SK-N-SH (cell line): ENCODE measurements at regions not wholly inside any gene's neighbourhood (a gene's known extent, or its start where the extent isn't known, plus 50 kb on each side); places are given as distances from the start of the nearest gene placed in this dataset.

Experiments
- CTCF ChIA-PET: fragments of 300-600, 350-600 bp; formaldehyde crosslinking; extraction: SDS; loops from one replicate; lab custom pipeline; 2021; lab: Yijun Ruan, JAX
- POLR2A ChIA-PET: fragments of 350-600 bp; sonication (Branson Sonifier 250); formaldehyde crosslinking; extraction: SDS; loops from one replicate; lab custom pipeline; 2020; ENCODE audit warnings: antibody characterized with exemption, inconsistent platforms; lab: Yijun Ruan, JAX
- DNase-seq: peaks from one replicate; pipeline ENCODE4 v3.0.0; 2012
- H2AFZ ChIP-seq: fragments of 200-600 bp; sonication (generic); 2 replicates; pipeline ENCODE4 v1.8.1; 2016; ENCODE audit warnings: antibody characterized with exemption, mild to moderate bottlenecking, low read depth
- H3F3A ChIP-seq: fragments of 200-600 bp; sonication (generic); replicated peaks from 2 replicates; pipeline ENCODE3; 2016; ENCODE audit warnings: antibody characterized with exemption, mild to moderate bottlenecking; ENCODE audit not compliant: insufficient read depth
- H3K27ac ChIP-seq, 2 experiments: fragments of 200-500 bp in 1 of 2; fragments of 200-600 bp in 1 of 2; sonication (Bioruptor generic) in 1 of 2; sonication (generic), shearing (Covaris generic) in 1 of 2; 2 replicates each; pipeline versions ENCODE4 v1.5.1 to v1.6.1; 2014 to 2016; ENCODE audit warnings: low read depth in 2 of 2, inconsistent platforms in 1 of 2, low read length in 1 of 2, mild to moderate bottlenecking in 1 of 2, mixed read lengths in 1 of 2
- H3K27me3 ChIP-seq: fragments of 200-600 bp; sonication (generic), shearing (Covaris generic); 2 replicates; pipeline ENCODE4 v1.6.1; 2016; ENCODE audit warnings: mixed run types; ENCODE audit not compliant: insufficient read depth
- H3K36me3 ChIP-seq, 2 experiments: fragments of 200-500 bp in 1 of 2; fragments of 200-600 bp in 1 of 2; sonication (Bioruptor generic) in 1 of 2; sonication (generic) in 1 of 2; replicated peaks in 1 of 2; 2 replicates each; pipeline versions ENCODE3 to v1.5.1; 2014 to 2016; ENCODE audit warnings: low read length in 1 of 2, mild to moderate bottlenecking in 1 of 2; ENCODE audit not compliant: insufficient read depth in 2 of 2, control insufficient read depth in 1 of 2
- H3K4me1 ChIP-seq, 2 experiments: fragments of 200-500 bp in 1 of 2; fragments of 200-600 bp in 1 of 2; sonication (Bioruptor generic) in 1 of 2; sonication (generic), shearing (Covaris generic) in 1 of 2; 2 replicates each; pipeline versions ENCODE4 v1.5.1 to v1.6.1; 2014 to 2016; ENCODE audit warnings: low read depth in 1 of 2, low read length in 1 of 2, mixed run types in 1 of 2; ENCODE audit not compliant: insufficient read depth in 2 of 2, control insufficient read depth in 1 of 2
- H3K4me2 ChIP-seq: fragments of 200-600 bp; sonication (generic), shearing (Covaris generic); 2 replicates; pipeline ENCODE4 v1.6.1; 2017; ENCODE audit warnings: mixed run types
- H3K4me3 ChIP-seq, 2 experiments: fragments of 200-500 bp in 1 of 2; fragments of 200-600 bp in 1 of 2; sonication (Bioruptor generic) in 1 of 2; sonication (generic), shearing (Covaris generic) in 1 of 2; 2 replicates each; pipeline versions ENCODE4 v1.5.1 to v1.8.1; 2014 to 2016; ENCODE audit warnings: low read depth in 2 of 2, inconsistent platforms in 1 of 2, low read length in 1 of 2, mild to moderate bottlenecking in 1 of 2, mixed read lengths in 1 of 2, moderate library complexity in 1 of 2
- H3K79me2 ChIP-seq: fragments of 200-600 bp; sonication (generic); 2 replicates; pipeline ENCODE4 v1.8.1; 2017; ENCODE audit warnings: mild to moderate bottlenecking; ENCODE audit not compliant: insufficient read depth
- H3K9ac ChIP-seq: fragments of 200-600 bp; sonication (generic); 2 replicates; pipeline ENCODE4 v1.6.1; 2017; ENCODE audit warnings: mixed run types
- H3K9me2 ChIP-seq: fragments of 200-600 bp; sonication (generic); 2 replicates; pipeline ENCODE4 v1.6.1; 2017; ENCODE audit warnings: mixed run types
- H3K9me3 ChIP-seq: fragments of 200-600 bp; sonication (generic); 2 replicates; pipeline ENCODE4 v1.6.1; 2017; ENCODE audit warnings: mixed run types, mild to moderate bottlenecking, moderate library complexity
- H4K20me1 ChIP-seq: fragments of 200-600 bp; sonication (generic); 2 replicates; pipeline ENCODE4 v1.6.1; 2017; ENCODE audit warnings: mild to moderate bottlenecking, mixed run types; ENCODE audit not compliant: insufficient read depth
- CTCF ChIP-seq: fragments of 200-600 bp; sonication (generic); IDR thresholded peaks from 2 replicates; pipeline ENCODE4 v1.6.1; 2017; ENCODE audit warnings: antibody characterized with exemption, mild to moderate bottlenecking, moderate library complexity
- EP300 ChIP-seq, 2 experiments: IDR thresholded peaks; 2 replicates each; pipeline versions ENCODE4 v1.4.0 to v1.6.1; 2012; ENCODE audit warnings: borderline replicate concordance in 1 of 2, low read depth in 1 of 2, low read length in 1 of 2
- FOSL2 ChIP-seq: IDR thresholded peaks from 2 replicates; pipeline ENCODE4 v1.4.0; 2012; ENCODE audit warnings: low read depth, mild to moderate bottlenecking, moderate library complexity, borderline replicate concordance
- FOXJ3 ChIP-seq: sonication (generic); formaldehyde crosslinking; IDR thresholded peaks from 2 replicates; pipeline ENCODE4 v1.5.1; 2020; ENCODE audit warnings: mild to moderate bottlenecking, missing genetic modification reagents
- JUND ChIP-seq: IDR thresholded peaks from 2 replicates; pipeline ENCODE4 v1.4.0; 2012
- MAX ChIP-seq: IDR thresholded peaks from 2 replicates; pipeline ENCODE4 v1.4.0; 2012; ENCODE audit warnings: low read depth
- MXI1 ChIP-seq: IDR thresholded peaks from 2 replicates; pipeline ENCODE4 v1.6.1; 2012; ENCODE audit warnings: mild to moderate bottlenecking, low read depth, low read length, improper control_type of control experiment
- NFIC ChIP-seq: IDR thresholded peaks from 2 replicates; pipeline ENCODE4 v1.4.0; 2012; ENCODE audit warnings: borderline replicate concordance
- PBX3 ChIP-seq: IDR thresholded peaks from 2 replicates; pipeline ENCODE4; 2012
- RAD21 ChIP-seq: IDR thresholded peaks from 2 replicates; pipeline ENCODE4 v1.6.1; 2012; ENCODE audit warnings: mild to moderate bottlenecking, low read length
- RCOR1 ChIP-seq: fragments of 150-350 bp; IDR thresholded peaks from 2 replicates; pipeline ENCODE4 v1.6.1; 2017; ENCODE audit warnings: antibody characterized with exemption, low read length
- RFX5 ChIP-seq: IDR thresholded peaks from 2 replicates; pipeline ENCODE4 v1.6.1; 2012; ENCODE audit warnings: mild to moderate bottlenecking, improper control_type of control experiment, low read length
- RXRA ChIP-seq: IDR thresholded peaks from 2 replicates; pipeline ENCODE4 v1.4.0; 2012; ENCODE audit warnings: low read depth, mild to moderate bottlenecking, borderline replicate concordance
- SIN3A ChIP-seq: IDR thresholded peaks from 2 replicates; pipeline ENCODE4 v1.6.1; 2012; ENCODE audit warnings: low read depth, mild to moderate bottlenecking, low read length, moderate library complexity, borderline replicate concordance
- SMC3 ChIP-seq: IDR thresholded peaks from 2 replicates; pipeline ENCODE4 v1.6.1; 2012; ENCODE audit warnings: low read depth, low read length, improper control_type of control experiment
- TEAD4 ChIP-seq: IDR thresholded peaks from 2 replicates; pipeline ENCODE4 v1.4.0; 2012; ENCODE audit warnings: mild to moderate bottlenecking, borderline replicate concordance; ENCODE audit not compliant: insufficient read depth
- WGBS: methylation state at CpG from one replicate; pipeline ENCODE4 v1.1.6; 2017; ENCODE audit warnings: low lambda C conversion rate; 5-methylcytosine and 5-hydroxymethylcytosine counted together
- TF ChIP-seq, protein P1 (sequence below): fragments of 150-350 bp; IDR thresholded peaks from 2 replicates; pipeline ENCODE4 v1.6.1; 2016; ENCODE audit warnings: mild to moderate bottlenecking, low read depth, low read length
- TF ChIP-seq, protein P2 (sequence below): IDR thresholded peaks from 2 replicates; pipeline ENCODE4 v1.6.1; 2012; ENCODE audit warnings: mild to moderate bottlenecking, low read depth, low read length, moderate library complexity
- TF ChIP-seq, protein P3 (sequence below): IDR thresholded peaks from 2 replicates; pipeline ENCODE4 v1.4.0; 2012; ENCODE audit warnings: low read depth, borderline replicate concordance

GRCh38 chr3:5767304-5767703 lies 579.8 kb downstream of the EDEM1 start:
- TF ChIP-seq MXI1 = no peak
- TF ChIP-seq, protein P1, sequence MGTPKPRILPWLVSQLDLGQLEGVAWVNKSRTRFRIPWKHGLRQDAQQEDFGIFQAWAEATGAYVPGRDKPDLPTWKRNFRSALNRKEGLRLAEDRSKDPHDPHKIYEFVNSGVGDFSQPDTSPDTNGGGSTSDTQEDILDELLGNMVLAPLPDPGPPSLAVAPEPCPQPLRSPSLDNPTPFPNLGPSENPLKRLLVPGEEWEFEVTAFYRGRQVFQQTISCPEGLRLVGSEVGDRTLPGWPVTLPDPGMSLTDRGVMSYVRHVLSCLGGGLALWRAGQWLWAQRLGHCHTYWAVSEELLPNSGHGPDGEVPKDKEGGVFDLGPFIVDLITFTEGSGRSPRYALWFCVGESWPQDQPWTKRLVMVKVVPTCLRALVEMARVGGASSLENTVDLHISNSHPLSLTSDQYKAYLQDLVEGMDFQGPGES = no peak
- no peak for TF ChIP-seq SMC3
- TF ChIP-seq TEAD4 = no peak
- TF ChIP-seq PBX3 = no peak
- no peak for TF ChIP-seq SIN3A
- no peak for TF ChIP-seq FOXJ3 (CRISPR knock-in tag)
- TF ChIP-seq, protein P2, sequence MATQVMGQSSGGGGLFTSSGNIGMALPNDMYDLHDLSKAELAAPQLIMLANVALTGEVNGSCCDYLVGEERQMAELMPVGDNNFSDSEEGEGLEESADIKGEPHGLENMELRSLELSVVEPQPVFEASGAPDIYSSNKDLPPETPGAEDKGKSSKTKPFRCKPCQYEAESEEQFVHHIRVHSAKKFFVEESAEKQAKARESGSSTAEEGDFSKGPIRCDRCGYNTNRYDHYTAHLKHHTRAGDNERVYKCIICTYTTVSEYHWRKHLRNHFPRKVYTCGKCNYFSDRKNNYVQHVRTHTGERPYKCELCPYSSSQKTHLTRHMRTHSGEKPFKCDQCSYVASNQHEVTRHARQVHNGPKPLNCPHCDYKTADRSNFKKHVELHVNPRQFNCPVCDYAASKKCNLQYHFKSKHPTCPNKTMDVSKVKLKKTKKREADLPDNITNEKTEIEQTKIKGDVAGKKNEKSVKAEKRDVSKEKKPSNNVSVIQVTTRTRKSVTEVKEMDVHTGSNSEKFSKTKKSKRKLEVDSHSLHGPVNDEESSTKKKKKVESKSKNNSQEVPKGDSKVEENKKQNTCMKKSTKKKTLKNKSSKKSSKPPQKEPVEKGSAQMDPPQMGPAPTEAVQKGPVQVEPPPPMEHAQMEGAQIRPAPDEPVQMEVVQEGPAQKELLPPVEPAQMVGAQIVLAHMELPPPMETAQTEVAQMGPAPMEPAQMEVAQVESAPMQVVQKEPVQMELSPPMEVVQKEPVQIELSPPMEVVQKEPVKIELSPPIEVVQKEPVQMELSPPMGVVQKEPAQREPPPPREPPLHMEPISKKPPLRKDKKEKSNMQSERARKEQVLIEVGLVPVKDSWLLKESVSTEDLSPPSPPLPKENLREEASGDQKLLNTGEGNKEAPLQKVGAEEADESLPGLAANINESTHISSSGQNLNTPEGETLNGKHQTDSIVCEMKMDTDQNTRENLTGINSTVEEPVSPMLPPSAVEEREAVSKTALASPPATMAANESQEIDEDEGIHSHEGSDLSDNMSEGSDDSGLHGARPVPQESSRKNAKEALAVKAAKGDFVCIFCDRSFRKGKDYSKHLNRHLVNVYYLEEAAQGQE = no peak
- Histone ChIP-seq H3K9ac (no peak overlapping the region), H3K4me1 (no peaks in the 10 kb centered on the region), H4K20me1 (no peaks in the 10 kb centered on the region), H3K4me3 (no peak overlapping the region), H3K79me2 (no peaks in the 10 kb centered on the region), H3K36me3 (no peaks in the 10 kb centered on the region), H3K9me2 (no peaks in the 10 kb centered on the region), H3F3A (no peaks in the 10 kb centered on the region), H3K27me3 (no peaks in the 10 kb centered on the region), H2AFZ (no peak overlapping the region), H3K9me3 (no peaks in the 10 kb centered on the region), H3K27ac (no peak overlapping the region), H3K4me2 (no peak overlapping the region)
- ChIA-PET CTCF (interaction anchor here (0.6 kb wide), 1 partner anchor 164 kb away, joined by 3 read pairs; no protein-coding TSS in a partner anchor), POLR2A (no interaction called here)
- DNase-seq = no peak
- 22% methylated on average over 1 of the region's 2 CpGs for WGBS

DNA sequence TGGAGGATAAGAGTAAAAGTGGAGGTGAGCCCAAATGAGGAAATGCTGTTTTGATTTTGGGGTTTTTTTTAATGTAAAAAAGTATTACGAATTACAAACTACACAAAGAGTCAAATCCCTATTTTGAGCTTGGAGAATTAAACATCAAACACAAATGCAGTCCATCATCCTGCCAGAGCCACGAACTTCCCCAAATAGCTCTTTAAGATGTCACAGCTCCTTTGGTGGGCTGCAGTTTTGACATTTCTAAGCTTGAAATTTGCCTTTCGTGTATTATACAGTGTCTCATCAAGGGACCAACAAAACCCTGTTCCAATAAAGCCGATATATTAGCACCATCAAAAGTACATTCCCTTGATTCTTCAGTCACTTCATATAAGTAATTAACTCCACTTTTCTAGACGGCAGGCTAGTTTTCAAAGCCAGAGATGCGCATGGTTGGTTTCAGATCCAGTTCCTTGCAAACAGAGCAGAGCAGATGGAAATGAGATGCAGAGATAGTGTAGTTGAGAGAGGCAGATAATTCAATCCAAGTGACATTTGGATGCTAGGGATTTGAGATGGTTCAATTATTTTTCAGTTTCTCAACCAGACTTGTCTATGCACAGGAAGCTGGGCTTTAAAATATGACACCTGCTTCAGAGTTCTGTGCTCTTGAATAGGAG lies 580.9 kb downstream of the EDEM1 start:
- no peaks in the 10 kb centered on the region for H3K79me2 ChIP-seq
- H3K36me3 ChIP-seq = no peaks in the 10 kb centered on the region
- H3K27me3 ChIP-seq = no peaks in the 10 kb centered on the region
- H3K4me2 ChIP-seq = no peak overlapping the region
- H3K9me3 ChIP-seq = no peaks in the 10 kb centered on the region
- 0 out of 2 replicates have a peak, but pooled peaks cover under 1% of the 10 kb centered on the region for H3K9me2 ChIP-seq
- no peak for TF ChIP-seq TEAD4
- TF ChIP-seq FOXJ3 (CRISPR knock-in tag) = no peak
- no peak for TF ChIP-seq NFIC
- no peak for TF ChIP-seq JUND
- TF ChIP-seq RXRA = no peak
- no peak for TF ChIP-seq CTCF
- no peak for TF ChIP-seq RAD21
- no peak for TF ChIP-seq SIN3A
- TF ChIP-seq EP300 (IDR thresholded peaks at IDR 0.05; ENCODE audit: borderline replicate concordance in 1 of 2, low read depth in 1 of 2, low read length in 1 of 2) = no peak
- TF ChIP-seq RCOR1 = no peak
- TF ChIP-seq, protein P3, sequence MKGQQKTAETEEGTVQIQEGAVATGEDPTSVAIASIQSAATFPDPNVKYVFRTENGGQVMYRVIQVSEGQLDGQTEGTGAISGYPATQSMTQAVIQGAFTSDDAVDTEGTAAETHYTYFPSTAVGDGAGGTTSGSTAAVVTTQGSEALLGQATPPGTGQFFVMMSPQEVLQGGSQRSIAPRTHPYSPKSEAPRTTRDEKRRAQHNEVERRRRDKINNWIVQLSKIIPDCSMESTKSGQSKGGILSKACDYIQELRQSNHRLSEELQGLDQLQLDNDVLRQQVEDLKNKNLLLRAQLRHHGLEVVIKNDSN = no peak
- TF ChIP-seq FOSL2 = no peak
- TF ChIP-seq MAX = no peak
- no peak for TF ChIP-seq RFX5
- no peak for DNase-seq
- no peaks in the 10 kb centered on the region for H3K4me1 ChIP-seq
- no peaks in the 10 kb centered on the region for H3F3A ChIP-seq
- H3K4me3 ChIP-seq = no peak overlapping the region
- no peaks in the 10 kb centered on the region for H4K20me1 ChIP-seq
- 6% methylated on average over 6 of the region's 6 CpGs for WGBS
- H3K27ac ChIP-seq = no peak overlapping the region
- CTCF ChIA-PET = no interaction called here
- no peak overlapping the region for H2AFZ ChIP-seq
- POLR2A ChIA-PET = no interaction called here
- no peak overlapping the region for H3K9ac ChIP-seq
